GM21576 (cell line): ENCODE measurements at regions not wholly inside any gene's neighbourhood (a gene's known extent, or its start where the extent isn't known, plus 50 kb on each side); places are given as distances from the start of the nearest gene placed in this dataset.
"Not testable (repeated sequence)": the region's sequence is repeated elsewhere in the genome, so short reads cannot be mapped to it uniquely, and the experiment has no call there.

Source experiments
- ATAC-seq: cut with Tn5 transposase; IDR thresholded peaks from one replicate; pipeline ENCODE4 v1.9.1; 2021; ENCODE audit warnings: mild to moderate bottlenecking, moderate library complexity; ENCODE audit not compliant: unreplicated experiment

GRCh38 chr2:59249441-59250306 lies 1008.5 kb upstream of the FANCL start:
- no peak for ATAC-seq

GRCh38 chr2:59239146-59239545 lies 998.0 kb upstream of the FANCL start:
- ATAC-seq = no peak

- no peak for ATAC-seq
Observed at GRCh38 chr2:59237311-59237710, 996.2 kb upstream of the FANCL start.

GRCh38 chr2:59236723-59237122 lies 995.6 kb upstream of the FANCL start:
- ATAC-seq = no peak

- no peak for ATAC-seq
Observed at GRCh38 chr2:59233920-59234319, 992.8 kb upstream of the FANCL start.

GRCh38 chr2:59233448-59233847 lies 992.3 kb upstream of the FANCL start:
- no peak for ATAC-seq

GRCh38 chr2:59232394-59233165 lies 991.5 kb upstream of the FANCL start:
- ATAC-seq = peak; percentile 93

GRCh38 chr2:59226362-59226761 lies 985.2 kb upstream of the FANCL start:
- ATAC-seq = not testable (repeated sequence)

- no peak for ATAC-seq
Observed at GRCh38 chr2:59223742-59224141, 982.6 kb upstream of the FANCL start.

GRCh38 chr2:59217360-59217759 lies 976.2 kb upstream of the FANCL start:
- no peak for ATAC-seq

GRCh38 chr2:59206361-59206760 lies 965.2 kb upstream of the FANCL start:
- ATAC-seq = no peak

- no peak for ATAC-seq
Observed at GRCh38 chr2:59204040-59204439, 962.9 kb upstream of the FANCL start.

GRCh38 chr2:59196491-59196890 lies 955.4 kb upstream of the FANCL start:
- no peak for ATAC-seq

GRCh38 chr2:59195851-59196250 lies 954.7 kb upstream of the FANCL start:
- no peak for ATAC-seq

GRCh38 chr2:59191781-59192180 lies 950.7 kb upstream of the FANCL start:
- ATAC-seq = no peak

GRCh38 chr2:59190518-59190917 lies 949.4 kb upstream of the FANCL start:
- no peak for ATAC-seq

GRCh38 chr2:59184276-59185020 lies 943.3 kb upstream of the FANCL start:
- no peak for ATAC-seq

GRCh38 chr2:59183070-59183469 lies 941.9 kb upstream of the FANCL start:
- ATAC-seq = no peak

GRCh38 chr2:59182249-59182648 lies 941.1 kb upstream of the FANCL start:
- ATAC-seq = no peak

- no peak for ATAC-seq
Observed at GRCh38 chr2:59181347-59181746, 940.2 kb upstream of the FANCL start.

- no peak for ATAC-seq
Observed at GRCh38 chr2:59180621-59181020, 939.5 kb upstream of the FANCL start.
